Left lung (tissue), 4 donors: ENCODE measurements at regions not wholly inside any gene's neighbourhood (a gene's known extent, or its start where the extent isn't known, plus 50 kb on each side); places are given as distances from the start of the nearest gene placed in this dataset.

Experiments
- ATAC-seq: fragments of 200-7000 bp; cut with Tn5 transposase; one replicate; pipeline ENCODE4 v1.9.1; 2020; ENCODE audit warnings: moderate library complexity
- DNase-seq, 4 donors: peaks; one replicate each; pipeline ENCODE4 v3.0.0-alpha.2; 2013 to 2020
- H3K27ac ChIP-seq, 2 donors: fragments of 200-600 bp; sonication (generic) in 1 of 2; one replicate each; pipeline versions ENCODE4 v1.5.0 to v1.8.0; 2020 to 2021
- H3K27me3 ChIP-seq, 2 donors: fragments of 200-600 bp; sonication (generic) in 1 of 2; one replicate each; pipeline versions ENCODE4 v1.5.0 to v1.8.0; 2020 to 2021
- H3K36me3 ChIP-seq, 2 donors: fragments of 200-600 bp; sonication (generic) in 1 of 2; one replicate each; pipeline versions ENCODE4 v1.5.0 to v1.8.0; 2020 to 2021
- H3K4me1 ChIP-seq, 2 donors: fragments of 200-600 bp; one replicate each; pipeline ENCODE4 v1.8.0; 2021
- H3K4me3 ChIP-seq, 2 donors: fragments of 200-600 bp; sonication (generic) in 1 of 2; one replicate each; pipeline versions ENCODE4 v1.5.0 to v1.8.0; 2020 to 2021; ENCODE audit warnings: mild to moderate bottlenecking in 1 of 2
- H3K9me3 ChIP-seq, 2 donors: fragments of 200-600 bp; sonication (generic) in 1 of 2; one replicate each; pipeline versions ENCODE4 v1.5.0 to v1.8.0; 2020 to 2021
- intact Hi-C, 2 donors: fragments of 100-400 bp; cut with DNase I; formaldehyde crosslinking; loops; one replicate each; pipeline versions ENCODE4 v1.11.2 to v1.14.2; 2022
- TF ChIP-seq, protein P1 (sequence below), 2 donors: fragments of 200-600 bp; sonication (generic) in 1 of 2; IDR thresholded peaks; one replicate each; pipeline versions ENCODE4 v1.5.0 to v1.8.0; 2021; ENCODE audit warnings: antibody characterized with exemption in 2 of 2
- donor health status: DM: no; HTN: yes; CAD: no.
- donor health status: DM: no; HTN: no; CAD: no.

DNA sequence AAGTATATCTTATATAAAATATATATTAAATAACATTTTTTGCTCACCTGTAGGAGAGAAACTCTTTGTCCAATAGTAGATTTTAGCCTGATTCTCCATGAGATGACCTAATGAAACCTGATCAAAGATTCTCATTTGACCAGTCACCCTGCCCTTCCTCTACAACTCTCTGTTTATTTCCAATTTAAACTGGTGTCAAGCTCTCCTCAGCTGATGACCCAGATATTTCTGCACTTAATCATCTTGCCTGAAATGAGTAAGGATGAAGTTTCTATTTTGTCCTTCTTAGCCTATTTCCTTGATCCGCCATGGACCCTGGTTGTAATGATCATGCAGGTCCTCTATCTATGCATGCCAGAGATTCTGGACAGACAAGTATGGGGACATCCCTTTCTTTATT is 179.3 kb upstream of the FGF10 start:
- DNase-seq (no peak), ATAC-seq (no peak)
- no peaks in the 10 kb centered on the region for H3K9me3 ChIP-seq
- intact Hi-C loops: no loop called here
- H3K4me1 ChIP-seq: no peaks in the 10 kb centered on the region
- TF ChIP-seq, protein P1, sequence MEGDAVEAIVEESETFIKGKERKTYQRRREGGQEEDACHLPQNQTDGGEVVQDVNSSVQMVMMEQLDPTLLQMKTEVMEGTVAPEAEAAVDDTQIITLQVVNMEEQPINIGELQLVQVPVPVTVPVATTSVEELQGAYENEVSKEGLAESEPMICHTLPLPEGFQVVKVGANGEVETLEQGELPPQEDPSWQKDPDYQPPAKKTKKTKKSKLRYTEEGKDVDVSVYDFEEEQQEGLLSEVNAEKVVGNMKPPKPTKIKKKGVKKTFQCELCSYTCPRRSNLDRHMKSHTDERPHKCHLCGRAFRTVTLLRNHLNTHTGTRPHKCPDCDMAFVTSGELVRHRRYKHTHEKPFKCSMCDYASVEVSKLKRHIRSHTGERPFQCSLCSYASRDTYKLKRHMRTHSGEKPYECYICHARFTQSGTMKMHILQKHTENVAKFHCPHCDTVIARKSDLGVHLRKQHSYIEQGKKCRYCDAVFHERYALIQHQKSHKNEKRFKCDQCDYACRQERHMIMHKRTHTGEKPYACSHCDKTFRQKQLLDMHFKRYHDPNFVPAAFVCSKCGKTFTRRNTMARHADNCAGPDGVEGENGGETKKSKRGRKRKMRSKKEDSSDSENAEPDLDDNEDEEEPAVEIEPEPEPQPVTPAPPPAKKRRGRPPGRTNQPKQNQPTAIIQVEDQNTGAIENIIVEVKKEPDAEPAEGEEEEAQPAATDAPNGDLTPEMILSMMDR (IDR thresholded peaks at IDR 0.05): no peak
- H3K27me3 ChIP-seq: no peaks in the 10 kb centered on the region
- no peak overlapping the region for H3K4me3 ChIP-seq
- no peaks in the 10 kb centered on the region for H3K36me3 ChIP-seq
- H3K27ac ChIP-seq: no peak overlapping the region

DNA sequence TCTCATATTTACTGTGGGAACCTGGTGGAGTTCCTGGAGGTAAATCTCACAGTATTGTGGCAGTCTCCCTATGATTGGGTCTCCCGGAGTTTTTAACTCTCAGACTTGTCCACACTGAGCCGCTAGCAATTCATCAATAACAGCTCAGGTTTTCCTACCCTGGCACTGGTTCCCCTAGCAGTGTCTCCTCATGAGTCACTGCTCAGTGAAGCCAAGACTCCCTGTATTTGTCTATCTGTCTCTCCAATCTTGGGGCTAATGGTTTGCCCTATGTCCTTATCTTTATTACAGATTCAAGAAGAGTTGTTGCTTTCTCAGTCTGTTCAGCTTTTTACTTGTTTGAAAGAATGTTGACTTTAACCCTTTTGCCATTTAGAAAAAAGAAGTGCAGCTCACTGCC is 176.7 kb upstream of the FGF10 start:
- H3K4me3 ChIP-seq: no peak overlapping the region
- no peak for ATAC-seq
- H3K27ac ChIP-seq: no peak overlapping the region
- no peak for DNase-seq
- no peaks in the 10 kb centered on the region for H3K4me1 ChIP-seq
- intact Hi-C loops: no loop called here
- TF ChIP-seq, protein P1 (IDR thresholded peaks at IDR 0.05): no peak
- H3K9me3 ChIP-seq: no peaks in the 10 kb centered on the region
- no peaks in the 10 kb centered on the region for H3K27me3 ChIP-seq
- H3K36me3 ChIP-seq: no peaks in the 10 kb centered on the region

DNA sequence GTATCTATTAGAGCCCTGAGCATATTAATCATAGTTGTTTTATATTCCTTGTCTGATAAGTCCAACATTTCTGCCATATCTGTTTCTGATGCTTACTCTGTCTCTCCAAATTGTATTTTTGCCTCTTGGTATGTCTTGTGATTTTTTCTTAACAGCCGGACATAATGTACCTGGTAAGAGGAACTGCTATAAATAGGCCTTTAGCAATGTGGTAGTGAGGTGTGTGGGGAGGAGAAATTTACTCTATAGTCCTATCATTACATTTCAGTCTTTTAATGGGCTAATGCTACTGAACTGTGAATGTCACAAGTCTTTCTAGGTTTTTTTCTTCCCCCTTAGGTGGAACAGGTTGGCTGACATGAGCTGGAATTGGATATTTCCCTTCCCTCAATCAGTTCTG is 176.1 kb upstream of the FGF10 start:
- DNase-seq (no peak), ATAC-seq (no peak)
- Histone ChIP-seq H3K27me3 (no peaks in the 10 kb centered on the region), H3K9me3 (no peaks in the 10 kb centered on the region), H3K4me1 (no peaks in the 10 kb centered on the region), H3K27ac (no peak overlapping the region), H3K4me3 (no peak overlapping the region), H3K36me3 (no peaks in the 10 kb centered on the region)
- intact Hi-C loops: no loop called here
- TF ChIP-seq, protein P1 (IDR thresholded peaks at IDR 0.05): no peak

DNA sequence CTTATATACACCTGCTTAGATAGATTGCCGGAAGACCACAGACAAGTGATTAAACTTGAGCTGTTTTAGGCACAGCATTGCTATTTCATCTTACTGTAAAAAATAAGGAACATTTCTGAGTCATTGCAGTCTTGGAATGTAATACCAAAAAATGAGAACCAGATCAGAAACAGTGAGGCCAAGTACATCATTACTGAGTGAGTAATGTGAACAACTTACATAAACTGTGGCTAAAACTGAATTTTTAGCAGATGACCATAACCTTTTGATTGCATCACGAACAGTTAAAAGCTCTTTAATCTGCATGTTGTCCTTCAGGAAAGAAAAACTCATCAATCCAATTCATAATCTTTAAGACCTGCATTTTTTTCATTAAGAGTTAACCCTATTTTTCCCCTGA is 157.1 kb upstream of the FGF10 start:
- intact Hi-C loops: loop anchor here in 1 of 2 donors (10.0 kb wide), 1 partner anchor 219 kb away; no protein-coding TSS in a partner anchor
- peak; percentile 50 for ATAC-seq
- Histone ChIP-seq H3K36me3 (no peaks in the 10 kb centered on the region), H3K27ac (no peak overlapping the region), H3K9me3 (no peaks in the 10 kb centered on the region), H3K4me1 (no peaks in the 10 kb centered on the region), H3K27me3 (no peaks in the 10 kb centered on the region), H3K4me3 (no peak overlapping the region)
- TF ChIP-seq, protein P1 (IDR thresholded peaks at IDR 0.05): no peak
- DNase-seq: no peak

DNA sequence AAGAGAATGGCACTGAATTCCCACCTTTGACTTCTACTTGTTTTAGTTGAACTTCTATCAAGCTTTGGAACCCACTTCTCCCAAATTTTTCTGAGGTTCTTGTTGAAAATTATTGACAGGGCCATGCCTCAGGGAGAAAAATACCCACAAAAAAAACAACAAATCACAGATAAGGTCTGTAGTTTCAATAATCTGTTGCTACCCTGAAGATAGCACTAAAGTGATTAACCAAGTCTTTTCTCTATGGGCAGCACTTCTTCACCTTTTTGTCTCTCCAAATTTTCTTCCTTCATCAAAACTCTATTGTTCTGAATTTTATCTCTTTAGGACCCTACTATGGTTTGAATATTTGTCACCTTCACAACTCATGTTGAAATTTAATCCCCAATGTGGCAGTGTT is 154.3 kb upstream of the FGF10 start:
- no peak overlapping the region for H3K4me3 ChIP-seq
- intact Hi-C loops: loop anchor here in 1 of 2 donors (10.0 kb wide), 1 partner anchor 221 kb away; no protein-coding TSS in a partner anchor
- DNase-seq: no peak
- H3K36me3 ChIP-seq: no peaks in the 10 kb centered on the region
- no peaks in the 10 kb centered on the region for H3K9me3 ChIP-seq
- H3K4me1 ChIP-seq: no peaks in the 10 kb centered on the region
- no peak overlapping the region for H3K27ac ChIP-seq
- no peaks in the 10 kb centered on the region for H3K27me3 ChIP-seq
- TF ChIP-seq, protein P1 (IDR thresholded peaks at IDR 0.05): no peak
- ATAC-seq: no peak
